Central memory CD8-positive, alpha-beta T cell (primary cell): ENCODE measurements at regions not wholly inside any gene's neighbourhood (a gene's known extent, or its start where the extent isn't known, plus 50 kb on each side); places are given as distances from the start of the nearest gene placed in this dataset.

Experiments
- ATAC-seq: fragments of 150-1000 bp; cut with Tn5 transposase; replicated peaks from 2 replicates; pipeline ENCODE4 v1.10.0; 2022; ENCODE audit warnings: mild to moderate bottlenecking, moderate FRiP score, moderate number of reproducible peaks; ENCODE audit not compliant: poor library complexity, severe bottlenecking; ENCODE audit errors: extremely low read depth
- DNase-seq, 2 donors: peaks; one replicate each; pipeline ENCODE4 v3.0.0; 2021; ENCODE audit warnings: low spot score in 2 of 2
- H3K27ac Mint-ChIP-seq: one replicate; pipeline ENCODE4 v1.8.0; 2022; ENCODE audit warnings: low read depth, mild to moderate bottlenecking, moderate library complexity, mixed read lengths
- H3K27me3 Mint-ChIP-seq: one replicate; pipeline ENCODE4 v1.8.0; 2022; ENCODE audit warnings: mixed read lengths
- H3K36me3 Mint-ChIP-seq: one replicate; pipeline ENCODE4 v1.8.0; 2022; ENCODE audit warnings: mild to moderate bottlenecking, moderate library complexity, mixed read lengths; ENCODE audit not compliant: insufficient read depth
- H3K4me1 Mint-ChIP-seq: one replicate; pipeline ENCODE4 v1.8.0; 2022; ENCODE audit warnings: mixed read lengths
- H3K4me3 Mint-ChIP-seq: one replicate; pipeline ENCODE4 v1.8.0; 2022; ENCODE audit warnings: mild to moderate bottlenecking, moderate library complexity, mixed read lengths
- H3K9me3 Mint-ChIP-seq: one replicate; pipeline ENCODE4 v1.8.0; 2022; ENCODE audit warnings: mixed read lengths

GRCh38 chr4:187615972-187616371 lies 379.6 kb upstream of the ZFP42 start:
- Mint-ChIP-seq H3K36me3 (peaks cover 1% of the 10 kb centered on the region), H3K4me3 (no peak overlapping the region), H3K9me3 (peaks cover 3% of the 10 kb centered on the region), H3K4me1 (no peaks in the 10 kb centered on the region), H3K27me3 (no peaks in the 10 kb centered on the region), H3K27ac (no peak overlapping the region)
- no peak for ATAC-seq
- no peak for DNase-seq

- ATAC-seq: no peak
- Mint-ChIP-seq H3K4me1 (no peaks in the 10 kb centered on the region), H3K9me3 (no peaks in the 10 kb centered on the region)
These were observed 378.5 kb upstream of the ZFP42 start for GRCh38 chr4:187617113-187617512.

DNA sequence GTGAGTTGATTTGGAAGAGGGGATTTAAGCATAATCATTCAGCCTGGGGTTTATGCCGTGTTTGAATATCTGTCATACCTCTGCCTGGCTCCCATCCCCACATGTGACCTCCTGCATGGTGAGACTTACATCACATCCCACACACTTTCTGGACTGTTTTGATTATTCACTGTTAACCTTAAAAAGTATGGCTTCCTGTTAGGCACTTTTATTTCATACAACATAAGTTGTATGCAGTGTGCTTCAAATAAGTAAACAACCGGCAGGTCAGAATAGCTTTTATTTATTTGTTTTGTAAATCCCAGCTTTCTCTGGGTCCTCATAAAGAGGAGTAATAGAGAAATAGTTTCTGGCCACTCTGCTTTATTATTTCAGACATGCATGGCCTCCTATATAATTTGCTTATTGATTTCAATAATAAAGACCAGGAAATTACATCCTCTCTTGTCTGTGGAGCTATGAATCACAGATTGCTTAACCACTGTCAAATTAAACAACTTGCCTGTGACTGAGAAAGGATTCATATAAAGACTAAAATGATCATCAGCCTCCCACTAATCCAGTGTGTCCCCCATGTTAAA lies 376.8 kb upstream of the ZFP42 start:
- DNase-seq (no peak), ATAC-seq (no peak)
- no peak overlapping the region for H3K27ac Mint-ChIP-seq
- peaks cover 1% of the 10 kb centered on the region for H3K36me3 Mint-ChIP-seq
- H3K4me1 Mint-ChIP-seq: no peaks in the 10 kb centered on the region
- H3K27me3 Mint-ChIP-seq: no peaks in the 10 kb centered on the region
- H3K9me3 Mint-ChIP-seq: peaks cover 8% of the 10 kb centered on the region
- H3K4me3 Mint-ChIP-seq: no peak overlapping the region

More at GRCh38 chr4:187617113-187617512, 378.5 kb upstream of the ZFP42 start:
- Mint-ChIP-seq H3K27me3 (no peaks in the 10 kb centered on the region), H3K4me3 (no peak overlapping the region), H3K36me3 (peaks cover 1% of the 10 kb centered on the region), H3K27ac (no peak overlapping the region)
- no peak for DNase-seq

- no peak overlapping the region for H3K4me3 Mint-ChIP-seq
- DNase-seq (no peak), ATAC-seq (no peak)
- no peak overlapping the region for H3K27ac Mint-ChIP-seq
- no peaks in the 10 kb centered on the region for H3K27me3 Mint-ChIP-seq
- H3K4me1 Mint-ChIP-seq: no peaks in the 10 kb centered on the region
- peaks cover 12% of the 10 kb centered on the region for H3K9me3 Mint-ChIP-seq
- peaks cover 1% of the 10 kb centered on the region for H3K36me3 Mint-ChIP-seq
These were observed 376.3 kb upstream of the ZFP42 start for GRCh38 chr4:187619319-187619718.

DNA sequence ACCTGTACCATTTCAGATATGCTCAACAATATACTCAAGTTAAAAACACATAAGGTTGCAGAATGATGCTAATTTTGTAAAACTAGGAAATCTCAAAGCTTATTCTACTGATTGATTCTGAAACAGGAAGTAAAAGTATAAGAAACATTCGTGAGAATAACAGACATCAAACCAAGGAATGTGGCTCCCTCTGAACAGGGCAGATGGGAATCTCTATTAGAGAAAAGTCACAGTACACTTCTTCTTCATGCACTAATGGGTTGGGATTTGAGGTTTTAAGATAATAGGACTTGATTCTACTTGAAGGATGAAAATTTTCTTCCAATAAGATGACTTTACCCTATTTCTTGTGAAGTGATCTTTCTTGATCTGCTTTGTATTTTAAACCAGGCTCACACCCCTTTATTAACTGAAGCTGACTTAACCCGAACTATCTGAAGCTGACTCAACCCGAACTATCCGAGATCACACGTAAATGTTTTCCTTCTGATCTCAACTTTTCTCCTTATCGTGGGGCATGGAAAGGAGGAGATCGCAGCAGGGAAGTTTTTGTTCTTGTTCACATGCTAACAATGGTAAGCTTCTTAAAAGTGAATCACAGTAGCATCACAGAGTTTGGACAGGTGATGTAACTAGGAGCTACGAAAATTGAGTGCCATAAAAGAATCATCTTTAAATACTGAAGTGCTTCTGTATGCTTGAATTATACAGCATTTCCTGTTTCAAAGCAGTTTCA lies 363.1 kb upstream of the ZFP42 start:
- no peaks in the 10 kb centered on the region for H3K4me1 Mint-ChIP-seq
- ATAC-seq: no peak
- no peaks in the 10 kb centered on the region for H3K27me3 Mint-ChIP-seq
- H3K4me3 Mint-ChIP-seq: no peak overlapping the region
- no peak for DNase-seq
- H3K27ac Mint-ChIP-seq: no peak overlapping the region
- H3K36me3 Mint-ChIP-seq: peaks cover 2% of the 10 kb centered on the region
- H3K9me3 Mint-ChIP-seq: peaks cover 24% of the 10 kb centered on the region

GRCh38 chr4:187633245-187633644 lies 362.3 kb upstream of the ZFP42 start:
- ATAC-seq (no peak), DNase-seq (no peak)
- peaks cover 22% of the 10 kb centered on the region for H3K9me3 Mint-ChIP-seq
- no peak overlapping the region for H3K4me3 Mint-ChIP-seq
- H3K4me1 Mint-ChIP-seq: no peaks in the 10 kb centered on the region
- no peaks in the 10 kb centered on the region for H3K27me3 Mint-ChIP-seq
- H3K27ac Mint-ChIP-seq: no peak overlapping the region
- peaks cover 2% of the 10 kb centered on the region for H3K36me3 Mint-ChIP-seq

DNA sequence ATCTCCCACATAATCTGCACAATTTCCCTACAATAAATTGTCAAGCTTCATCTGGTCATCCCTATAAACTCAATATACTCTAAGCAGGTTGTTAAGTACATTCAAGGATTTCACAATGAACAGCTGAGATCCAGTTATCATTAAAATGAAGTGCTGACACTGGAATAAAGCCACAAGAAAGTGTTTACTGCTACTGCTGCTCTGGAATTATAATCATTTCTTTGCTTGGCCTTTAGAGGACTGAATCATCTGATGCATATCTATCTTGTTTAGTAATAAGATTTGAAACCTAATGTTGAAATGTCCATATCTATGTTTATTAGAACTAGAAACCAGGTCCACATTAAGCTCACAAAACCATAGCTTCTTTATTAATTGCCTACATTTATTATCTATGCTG lies 338.6 kb upstream of the ZFP42 start:
- H3K27me3 Mint-ChIP-seq: no peaks in the 10 kb centered on the region
- H3K36me3 Mint-ChIP-seq: no peaks in the 10 kb centered on the region
- no peak overlapping the region for H3K27ac Mint-ChIP-seq
- H3K9me3 Mint-ChIP-seq: peaks cover 27% of the 10 kb centered on the region
- no peaks in the 10 kb centered on the region for H3K4me1 Mint-ChIP-seq
- DNase-seq (no peak), ATAC-seq (no peak)
- no peak overlapping the region for H3K4me3 Mint-ChIP-seq

GRCh38 chr4:187663076-187663475 lies 332.5 kb upstream of the ZFP42 start:
- no peaks in the 10 kb centered on the region for H3K4me1 Mint-ChIP-seq
- H3K27ac Mint-ChIP-seq: no peak overlapping the region
- DNase-seq (no peak), ATAC-seq (no peak)
- no peak overlapping the region for H3K4me3 Mint-ChIP-seq
- no peaks in the 10 kb centered on the region for H3K27me3 Mint-ChIP-seq
- no peaks in the 10 kb centered on the region for H3K36me3 Mint-ChIP-seq
- peaks cover 29% of the 10 kb centered on the region for H3K9me3 Mint-ChIP-seq

- H3K4me3 Mint-ChIP-seq: no peak overlapping the region
- H3K4me1 Mint-ChIP-seq: no peaks in the 10 kb centered on the region
- H3K27me3 Mint-ChIP-seq: no peaks in the 10 kb centered on the region
- no peak overlapping the region for H3K27ac Mint-ChIP-seq
- peaks cover 29% of the 10 kb centered on the region for H3K9me3 Mint-ChIP-seq
- no peaks in the 10 kb centered on the region for H3K36me3 Mint-ChIP-seq
- DNase-seq: no peak
- no peak for ATAC-seq
These were observed 331.6 kb upstream of the ZFP42 start for GRCh38 chr4:187664011-187664410.

- Mint-ChIP-seq H3K36me3 (no peaks in the 10 kb centered on the region), H3K27me3 (no peaks in the 10 kb centered on the region), H3K4me3 (no peak overlapping the region), H3K27ac (no peak overlapping the region), H3K9me3 (peaks cover 29% of the 10 kb centered on the region), H3K4me1 (no peaks in the 10 kb centered on the region)
- ATAC-seq (no peak), DNase-seq (no peak)
These were observed 330.5 kb upstream of the ZFP42 start for GRCh38 chr4:187665086-187665485.

- Mint-ChIP-seq H3K4me3 (no peak overlapping the region), H3K4me1 (no peaks in the 10 kb centered on the region), H3K27me3 (no peaks in the 10 kb centered on the region), H3K36me3 (no peaks in the 10 kb centered on the region), H3K27ac (no peak overlapping the region), H3K9me3 (peaks cover 31% of the 10 kb centered on the region)
- no peak for DNase-seq
- no peak for ATAC-seq
These were observed 329.5 kb upstream of the ZFP42 start for GRCh38 chr4:187666034-187666433.

DNA sequence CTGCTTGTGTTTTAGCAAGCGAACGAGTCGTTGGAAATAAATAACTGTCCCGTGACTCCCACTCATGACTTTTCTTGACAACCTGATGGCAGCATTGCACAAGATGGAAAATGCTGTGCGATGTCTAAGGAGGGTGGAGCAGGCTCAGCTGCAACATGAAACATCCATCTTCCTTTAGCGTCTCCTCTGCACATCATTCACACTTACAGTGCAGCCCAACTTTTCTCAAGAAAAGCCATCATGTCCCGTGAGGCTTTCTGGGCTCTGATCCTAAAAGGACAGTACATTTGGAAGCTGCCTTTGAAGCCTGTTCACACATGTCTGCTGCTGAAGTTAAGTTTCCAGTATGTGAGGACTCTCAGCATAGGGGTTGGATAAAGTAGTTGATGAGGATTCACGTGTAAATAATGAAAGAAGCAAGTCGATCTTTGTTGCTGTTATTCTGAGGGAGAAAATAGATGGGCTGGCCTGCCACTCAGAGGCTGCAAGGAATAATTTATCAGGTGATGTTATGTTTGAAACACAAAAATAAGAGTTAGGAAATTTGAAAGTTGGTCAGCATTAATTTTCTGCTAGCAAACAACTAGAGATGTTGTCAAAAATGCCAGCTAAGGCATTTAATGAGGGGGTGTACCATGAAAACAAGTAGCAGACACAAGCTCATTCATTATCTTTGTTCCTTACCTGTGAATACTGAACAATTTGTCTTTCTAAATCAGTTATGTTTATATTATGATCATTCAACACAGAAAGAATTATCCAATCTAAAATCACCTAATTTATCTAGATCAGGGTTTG lies 328.7 kb upstream of the ZFP42 start:
- no peaks in the 10 kb centered on the region for H3K36me3 Mint-ChIP-seq
- ATAC-seq: no peak
- peaks cover 32% of the 10 kb centered on the region for H3K9me3 Mint-ChIP-seq
- no peak overlapping the region for H3K27ac Mint-ChIP-seq
- no peak for DNase-seq
- no peaks in the 10 kb centered on the region for H3K27me3 Mint-ChIP-seq
- no peak overlapping the region for H3K4me3 Mint-ChIP-seq
- H3K4me1 Mint-ChIP-seq: no peaks in the 10 kb centered on the region
